T-cell (primary cell): ENCODE measurements at regions not wholly inside any gene's neighbourhood (a gene's known extent, or its start where the extent isn't known, plus 50 kb on each side); places are given as distances from the start of the nearest gene placed in this dataset.

Experiments used
- ATAC-seq, 4 experiments: fragments of 200-7000 bp in 3 of 4; fragments of 150-1000 bp in 1 of 4; cut with Tn5 transposase; replicated peaks in 1 of 4; 1 replicate in 3 of 4; 2 replicates in 1 of 4; pipeline ENCODE4 v1.10.0; 2021; ENCODE audit warnings: moderate library complexity in 3 of 4, mild to moderate bottlenecking in 2 of 4, moderate number of reproducible peaks in 1 of 4
- CTCF ChIA-PET, 2 donors: fragments of 300-600 bp; sonication (Branson Sonifier 250); formaldehyde crosslinking; loops; one replicate each; lab custom pipeline; 2022; ENCODE audit warnings: antibody characterized with exemption in 2 of 2; lab: Charles Lee
- POLR2A ChIA-PET, 2 donors: fragments of 300-600 bp; sonication (Branson Sonifier 250); formaldehyde crosslinking; loops; one replicate each; lab custom pipeline; 2022; ENCODE audit warnings: antibody characterized with exemption in 2 of 2; lab: Charles Lee
- DNase-seq, 35 experiments: peaks; one replicate each; pipeline versions ENCODE4 v3.0.0 to v3.0.0-alpha.2; 2013 to 2023
- H3K27ac ChIP-seq: one replicate; pipeline ENCODE4 v1.5.1; 2013; ENCODE audit warnings: low read length
- H3K27me3 ChIP-seq, 2 experiments: replicated peaks in 1 of 2; 1 replicate in 1 of 2; 2 replicates in 1 of 2; pipeline versions ENCODE4 v1.6.1 to v1.7.0; 2013; ENCODE audit warnings: low read length in 1 of 2, mixed read lengths in 1 of 2; ENCODE audit not compliant: control insufficient read depth in 2 of 2, insufficient read depth in 2 of 2; ENCODE audit errors: extremely low read depth in 1 of 2
- H3K36me3 ChIP-seq, 2 donors: 1 replicate in 1 of 2; 2 replicates in 1 of 2; pipeline versions ENCODE4 v1.6.1 to v1.7.0; 2013; ENCODE audit warnings: low read length in 1 of 2; ENCODE audit not compliant: control insufficient read depth in 2 of 2, insufficient read depth in 1 of 2; ENCODE audit errors: extremely low read depth in 1 of 2
- H3K4me1 ChIP-seq, 2 experiments: 1 replicate in 1 of 2; 2 replicates in 1 of 2; pipeline versions ENCODE4 v1.6.1 to v1.7.0; 2013; ENCODE audit warnings: low read length in 2 of 2, mixed read lengths in 1 of 2; ENCODE audit not compliant: insufficient read depth in 2 of 2, control insufficient read depth in 1 of 2; ENCODE audit errors: extremely low read depth in 1 of 2
- H3K4me3 ChIP-seq, 2 donors: 1 replicate in 1 of 2; 2 replicates in 1 of 2; pipeline versions ENCODE4 v1.5.1 to v1.7.0; 2013; ENCODE audit warnings: mild to moderate bottlenecking in 2 of 2, low read length in 1 of 2, moderate library complexity in 1 of 2; ENCODE audit not compliant: control insufficient read depth in 1 of 2; ENCODE audit errors: extremely low read depth in 1 of 2
- H3K9me3 ChIP-seq: 2 replicates; pipeline ENCODE4 v1.7.0; 2013
- H3K27ac Mint-ChIP-seq, 2 donors: one replicate each; pipeline ENCODE4 v1.8.0; 2020 to 2021; ENCODE audit warnings: mild to moderate bottlenecking in 2 of 2, mixed read lengths in 2 of 2
- H3K27me3 Mint-ChIP-seq, 2 donors: one replicate each; pipeline ENCODE4 v1.8.0; 2021 to 2022; ENCODE audit warnings: mixed read lengths in 2 of 2
- H3K36me3 Mint-ChIP-seq: one replicate; pipeline ENCODE4 v1.8.0; 2021; ENCODE audit warnings: mixed read lengths
- H3K4me1 Mint-ChIP-seq, 3 donors: one replicate each; pipeline ENCODE4 v1.8.0; 2020 to 2022; ENCODE audit warnings: mixed read lengths in 3 of 3, mild to moderate bottlenecking in 1 of 3
- H3K4me3 Mint-ChIP-seq, 3 donors: one replicate each; pipeline ENCODE4 v1.8.0; 2020 to 2022; ENCODE audit warnings: mild to moderate bottlenecking in 3 of 3, mixed read lengths in 3 of 3, moderate library complexity in 3 of 3
- H3K9me3 Mint-ChIP-seq, 3 donors: one replicate each; pipeline ENCODE4 v1.8.0; 2020 to 2022; ENCODE audit warnings: mixed read lengths in 3 of 3
- WGBS: methylation state at CpG from one replicate; pipeline ENCODE4 v1.1.5; 2013; ENCODE audit warnings: missing lambda C conversion rate; ENCODE audit not compliant: insufficient coverage; 5-methylcytosine and 5-hydroxymethylcytosine counted together

- Mint-ChIP-seq H3K4me1 (no peaks in the 10 kb centered on the region), H3K4me3 (no peak overlapping the region), H3K27ac (no peak overlapping the region), H3K27me3 (peaks cover 5 to 16% of the 10 kb centered on the region in 2 donors), H3K9me3 (no peaks in the 10 kb centered on the region), H3K36me3 (no peaks in the 10 kb centered on the region)
- Histone ChIP-seq H3K4me3 (no peak overlapping the region), H3K36me3 (no peaks in the 10 kb centered on the region), H3K4me1 (no peaks in the 10 kb centered on the region), H3K27ac (no peak overlapping the region), H3K27me3 (no peaks in the 10 kb centered on the region), H3K9me3 (no peaks in the 10 kb centered on the region)
- ATAC-seq (no peak), DNase-seq (no peak)
- POLR2A ChIA-PET: no interaction called here
- CTCF ChIA-PET: no interaction called here
- 82% methylated on average over 1 of the region's 2 CpGs for WGBS
Measured at GRCh38 chr5:159610966-159611579, 280.8 kb upstream of the IL12B start.

GRCh38 chr5:159616952-159617351 lies 286.7 kb upstream of the IL12B start:
- Histone ChIP-seq H3K9me3 (no peaks in the 10 kb centered on the region), H3K27ac (no peak overlapping the region), H3K4me1 (no peaks in the 10 kb centered on the region), H3K36me3 (no peaks in the 10 kb centered on the region), H3K4me3 (no peak overlapping the region), H3K27me3 (peaks cover 0 to 3% of the 10 kb centered on the region in 2 experiments)
- CTCF ChIA-PET: no interaction called here
- no peak overlapping the region for H3K4me3 Mint-ChIP-seq
- ATAC-seq (no peak), DNase-seq (no peak)
- H3K27ac Mint-ChIP-seq: no peak overlapping the region
- H3K36me3 Mint-ChIP-seq: no peaks in the 10 kb centered on the region
- no CpG with 5 or more reads among the region's 2 CpGs for WGBS
- POLR2A ChIA-PET: no interaction called here
- H3K9me3 Mint-ChIP-seq: peaks cover 3 to 6% (median 5%) of the 10 kb centered on the region in 3 donors
- peaks cover 10 to 12% of the 10 kb centered on the region in 2 donors for H3K27me3 Mint-ChIP-seq
- H3K4me1 Mint-ChIP-seq: no peaks in the 10 kb centered on the region

- ChIA-PET CTCF (no interaction called here), POLR2A (no interaction called here)
- Mint-ChIP-seq H3K4me3 (no peak overlapping the region), H3K4me1 (no peaks in the 10 kb centered on the region), H3K27me3 (peaks cover 12 to 13% of the 10 kb centered on the region in 2 donors), H3K9me3 (peaks cover 11 to 25% (median 14%) of the 10 kb centered on the region in 3 donors), H3K36me3 (peaks cover 5% of the 10 kb centered on the region), H3K27ac (no peak overlapping the region)
- H3K27ac ChIP-seq: no peak overlapping the region
- H3K9me3 ChIP-seq: no peaks in the 10 kb centered on the region
- no peaks in the 10 kb centered on the region for H3K4me1 ChIP-seq
- peaks cover 0 to 3% of the 10 kb centered on the region in 2 experiments for H3K27me3 ChIP-seq
- no peak for ATAC-seq
- no peak overlapping the region for H3K4me3 ChIP-seq
- DNase-seq: no peak
- H3K36me3 ChIP-seq: no peaks in the 10 kb centered on the region
- 90% methylated on average over 3 of the region's 4 CpGs for WGBS
Measured at GRCh38 chr5:159619826-159620225, 289.5 kb upstream of the IL12B start.

- H3K27me3 ChIP-seq: peaks cover 0 to 3% of the 10 kb centered on the region in 2 experiments
- no peak overlapping the region for H3K27ac ChIP-seq
- ChIA-PET POLR2A (interaction anchor here in 1 of 2 donors (0.5 kb wide), 1 partner anchor 8 kb away, joined by 4 read pairs; no protein-coding TSS in a partner anchor), CTCF (no interaction called here)
- ATAC-seq (no peak), DNase-seq (no peak)
- H3K4me3 ChIP-seq: no peak overlapping the region
- Mint-ChIP-seq H3K9me3 (peaks cover 11 to 26% (median 14%) of the 10 kb centered on the region in 3 donors), H3K27me3 (peaks cover 12 to 13% of the 10 kb centered on the region in 2 donors), H3K27ac (no peak overlapping the region), H3K4me1 (no peaks in the 10 kb centered on the region), H3K4me3 (no peak overlapping the region), H3K36me3 (peaks cover 5% of the 10 kb centered on the region)
- no peaks in the 10 kb centered on the region for H3K9me3 ChIP-seq
- H3K4me1 ChIP-seq: no peaks in the 10 kb centered on the region
- H3K36me3 ChIP-seq: no peaks in the 10 kb centered on the region
- WGBS: 72% methylated on average over 4 of the region's 5 CpGs
Measured at GRCh38 chr5:159620853-159621540, 290.7 kb upstream of the IL12B start.

GRCh38 chr5:159628703-159629102 lies 287.6 kb upstream of the ADRA1B start:
- no peaks in the 10 kb centered on the region for H3K9me3 ChIP-seq
- Mint-ChIP-seq H3K27me3 (peaks cover 13% of the 10 kb centered on the region in 2 donors), H3K4me3 (no peak overlapping the region), H3K36me3 (no peaks in the 10 kb centered on the region), H3K4me1 (no peaks in the 10 kb centered on the region), H3K9me3 (peaks cover 0 to 5% (median 0%) of the 10 kb centered on the region in 3 donors), H3K27ac (no peak overlapping the region)
- ChIA-PET POLR2A (no interaction called here), CTCF (no interaction called here)
- no peaks in the 10 kb centered on the region for H3K27me3 ChIP-seq
- no peak for ATAC-seq
- no peak for DNase-seq
- 67% methylated on average over 1 of the region's 1 CpG for WGBS
- H3K4me3 ChIP-seq: no peak overlapping the region
- H3K4me1 ChIP-seq: no peaks in the 10 kb centered on the region
- no peak overlapping the region for H3K27ac ChIP-seq
- no peaks in the 10 kb centered on the region for H3K36me3 ChIP-seq

GRCh38 chr5:159629158-159629557 lies 287.1 kb upstream of the ADRA1B start:
- H3K27ac Mint-ChIP-seq: no peak overlapping the region
- no peaks in the 10 kb centered on the region for H3K4me1 Mint-ChIP-seq
- no peak overlapping the region for H3K4me3 Mint-ChIP-seq
- H3K36me3 ChIP-seq: no peaks in the 10 kb centered on the region
- H3K27me3 Mint-ChIP-seq: peaks cover 13% of the 10 kb centered on the region in 2 donors
- no peak for ATAC-seq
- H3K27ac ChIP-seq: no peak overlapping the region
- DNase-seq: no peak
- H3K4me3 ChIP-seq: no peak overlapping the region
- no peaks in the 10 kb centered on the region for H3K4me1 ChIP-seq
- no peaks in the 10 kb centered on the region for H3K9me3 ChIP-seq
- H3K36me3 Mint-ChIP-seq: no peaks in the 10 kb centered on the region
- H3K27me3 ChIP-seq: no peaks in the 10 kb centered on the region
- WGBS: no CpG with 5 or more reads among the region's 3 CpGs
- POLR2A ChIA-PET: no interaction called here
- H3K9me3 Mint-ChIP-seq: peaks cover 0 to 5% (median 0%) of the 10 kb centered on the region in 3 donors
- CTCF ChIA-PET: no interaction called here
